Progenitor cell of endocrine pancreas (in vitro differentiated cells): ENCODE measurements at regions not wholly inside any gene's neighbourhood (a gene's known extent, or its start where the extent isn't known, plus 50 kb on each side); places are given as distances from the start of the nearest gene placed in this dataset.

Experiments used
- DNase-seq: peaks from one replicate; pipeline ENCODE4 v3.0.0; 2021; ENCODE audit warnings: low spot score; ENCODE audit not compliant: unreplicated experiment
- H3K27ac Mint-ChIP-seq: 2 replicates; pipeline ENCODE4 v1.8.0; 2021; ENCODE audit warnings: mild to moderate bottlenecking, moderate library complexity, mixed read lengths
- H3K27me3 Mint-ChIP-seq: 2 replicates; pipeline ENCODE4 v1.8.0; 2021; ENCODE audit warnings: mixed read lengths
- H3K36me3 Mint-ChIP-seq: 2 replicates; pipeline ENCODE4 v1.8.0; 2022; ENCODE audit warnings: mixed read lengths; ENCODE audit not compliant: insufficient read depth
- H3K4me1 Mint-ChIP-seq: 2 replicates; pipeline ENCODE4 v1.8.0; 2021; ENCODE audit warnings: low read depth, mixed read lengths
- H3K4me3 Mint-ChIP-seq: 2 replicates; pipeline ENCODE4 v1.8.0; 2021; ENCODE audit warnings: low read depth, mild to moderate bottlenecking, moderate library complexity, mixed read lengths
- H3K9me3 Mint-ChIP-seq: 2 replicates; pipeline ENCODE4 v1.8.0; 2021; ENCODE audit warnings: low read depth, mixed read lengths
- CTCF ChIP-seq: fragments of 200-600 bp; sonication (generic); IDR thresholded peaks from one replicate; pipeline ENCODE4 v1.5.0; 2021; ENCODE audit warnings: antibody characterized with exemption, mild to moderate bottlenecking; ENCODE audit not compliant: unreplicated experiment

- no peak for TF ChIP-seq CTCF
- Mint-ChIP-seq H3K27ac (no peak overlapping the region), H3K4me1 (no peaks in the 10 kb centered on the region), H3K36me3 (no peaks in the 10 kb centered on the region), H3K27me3 (no peaks in the 10 kb centered on the region), H3K9me3 (peaks cover 29% of the 10 kb centered on the region), H3K4me3 (no peak overlapping the region)
- no peak for DNase-seq
Observed at GRCh38 chr14:81903477-81903876, 369.8 kb upstream of the SEL1L start.

- H3K27ac Mint-ChIP-seq = no peak overlapping the region
- DNase-seq = no peak
- no peak overlapping the region for H3K4me3 Mint-ChIP-seq
- TF ChIP-seq CTCF = peak; percentile 45
- H3K9me3 Mint-ChIP-seq = no peaks in the 10 kb centered on the region
- H3K27me3 Mint-ChIP-seq = no peaks in the 10 kb centered on the region
- no peaks in the 10 kb centered on the region for H3K36me3 Mint-ChIP-seq
- H3K4me1 Mint-ChIP-seq = no peaks in the 10 kb centered on the region
Observed at GRCh38 chr14:81927070-81927469, 393.4 kb upstream of the SEL1L start.

- no peak for DNase-seq
- TF ChIP-seq CTCF = no peak
- no peak overlapping the region for H3K4me3 Mint-ChIP-seq
Observed at GRCh38 chr14:81931828-81932227, 398.2 kb upstream of the SEL1L start.

GRCh38 chr14:81936348-81936747 is 402.7 kb upstream of the SEL1L start:
- H3K9me3 Mint-ChIP-seq = peaks cover 8% of the 10 kb centered on the region
- no peaks in the 10 kb centered on the region for H3K27me3 Mint-ChIP-seq
- no peak overlapping the region for H3K27ac Mint-ChIP-seq
- no peak for TF ChIP-seq CTCF
- H3K4me3 Mint-ChIP-seq = no peak overlapping the region
- peaks cover 6% of the 10 kb centered on the region for H3K4me1 Mint-ChIP-seq
- H3K36me3 Mint-ChIP-seq = no peaks in the 10 kb centered on the region
- DNase-seq = no peak

More at GRCh38 chr14:81931828-81932227, 398.2 kb upstream of the SEL1L start:
- H3K9me3 Mint-ChIP-seq = no peaks in the 10 kb centered on the region
- H3K27ac Mint-ChIP-seq = no peak overlapping the region
- H3K27me3 Mint-ChIP-seq = no peaks in the 10 kb centered on the region
- H3K4me1 Mint-ChIP-seq = peaks cover 6% of the 10 kb centered on the region
- H3K36me3 Mint-ChIP-seq = no peaks in the 10 kb centered on the region

- peaks cover 8% of the 10 kb centered on the region for H3K9me3 Mint-ChIP-seq
- no peaks in the 10 kb centered on the region for H3K36me3 Mint-ChIP-seq
- no peak overlapping the region for H3K4me3 Mint-ChIP-seq
- no peaks in the 10 kb centered on the region for H3K27me3 Mint-ChIP-seq
- no peak for DNase-seq
- H3K4me1 Mint-ChIP-seq = peaks cover 6% of the 10 kb centered on the region
- no peak overlapping the region for H3K27ac Mint-ChIP-seq
- TF ChIP-seq CTCF = no peak
Observed at GRCh38 chr14:81936902-81937301, 403.2 kb upstream of the SEL1L start.
